ENCODE measurements at regions not wholly inside any gene's neighbourhood (a gene's known extent, or its start where the extent isn't known, plus 50 kb on each side); places are given as distances from the start of the nearest gene placed in this dataset.

DNA sequence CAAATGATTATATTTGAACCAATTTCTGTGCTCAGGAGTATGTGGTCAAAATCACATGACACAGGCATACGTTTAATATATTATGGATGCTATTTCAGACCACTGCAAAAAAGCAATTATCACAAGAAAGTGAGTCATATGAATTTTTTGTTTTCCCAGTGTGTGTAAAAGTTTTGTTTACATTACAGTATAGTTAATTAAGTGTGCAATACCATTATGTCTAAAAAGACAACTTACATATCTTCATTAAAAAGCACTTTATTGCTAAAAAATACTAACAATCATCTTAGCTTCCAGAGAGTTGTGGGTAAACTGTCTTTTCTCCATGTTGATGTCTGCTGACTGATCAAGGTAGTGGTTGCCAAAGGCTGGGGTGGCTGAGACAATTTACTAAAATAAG, 347.2 kb upstream of the PCDH9 start:
- no peaks in the 10 kb centered on the region for H3K4me1 ChIP-seq (ENCODE audit: control insufficient read depth, extremely low read depth, insufficient read depth, low read length)
- FAIRE-seq = no peak
- dilution Hi-C loops (cut with MboI; ENCODE audit: extremely low pct_ligation_motif_present, low sequenced_read_pairs) = no loop called here

DNA sequence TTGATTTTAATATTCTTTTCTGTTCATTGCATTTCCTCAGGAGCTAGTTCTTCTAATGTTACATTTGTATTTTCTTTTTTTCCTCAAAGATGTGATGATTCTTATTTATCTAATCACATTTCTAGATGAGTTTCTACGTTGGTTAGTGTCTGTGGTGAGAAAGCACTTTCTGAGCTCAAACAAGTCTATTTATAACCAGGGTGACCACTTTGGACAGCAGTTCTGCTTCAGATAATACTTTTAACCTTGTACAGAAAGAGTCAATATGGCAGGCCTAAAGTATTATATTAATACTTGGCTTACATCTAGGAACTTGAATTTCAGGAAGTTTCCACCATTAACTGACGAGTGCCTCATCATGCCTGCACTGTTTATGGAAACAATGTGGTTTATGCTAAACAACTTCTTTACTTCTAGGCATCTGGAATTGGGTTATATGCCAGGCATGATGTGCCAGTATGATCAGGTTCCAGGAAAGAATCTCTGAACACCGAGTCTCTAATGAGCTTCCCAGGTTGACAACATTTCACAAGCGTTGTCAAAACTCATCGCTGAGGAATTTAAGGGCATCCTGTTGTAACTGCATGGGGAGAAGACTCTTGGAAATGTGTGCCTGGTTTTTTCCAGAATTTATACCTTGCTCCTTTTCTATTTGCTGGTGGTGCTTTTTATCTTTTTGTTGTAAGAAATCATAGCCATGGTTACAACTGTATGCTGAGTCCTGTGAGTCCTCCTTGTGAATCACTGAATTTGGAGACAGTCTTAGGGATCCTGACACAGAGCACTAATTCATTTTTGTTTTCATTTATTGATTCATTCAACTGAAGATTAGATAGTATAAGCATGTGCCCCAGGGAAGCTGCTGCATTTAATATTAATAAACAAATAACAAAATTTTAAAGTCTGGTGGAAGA, 344.4 kb upstream of the PCDH9 start:
- no peaks in the 10 kb centered on the region for H3K79me2 ChIP-seq (ENCODE audit: control insufficient read depth, insufficient read depth, low read length)
- H3K36me3 ChIP-seq (ENCODE audit: control insufficient read depth in 2 of 2, extremely low read depth in 1 of 2, insufficient read depth in 2 of 2, low read length in 2 of 2) = no peaks in the 10 kb centered on the region
- no peak overlapping the region for H3K27ac ChIP-seq (ENCODE audit: control insufficient read depth, insufficient read depth, low read length)
- TF ChIP-seq, protein P1, sequence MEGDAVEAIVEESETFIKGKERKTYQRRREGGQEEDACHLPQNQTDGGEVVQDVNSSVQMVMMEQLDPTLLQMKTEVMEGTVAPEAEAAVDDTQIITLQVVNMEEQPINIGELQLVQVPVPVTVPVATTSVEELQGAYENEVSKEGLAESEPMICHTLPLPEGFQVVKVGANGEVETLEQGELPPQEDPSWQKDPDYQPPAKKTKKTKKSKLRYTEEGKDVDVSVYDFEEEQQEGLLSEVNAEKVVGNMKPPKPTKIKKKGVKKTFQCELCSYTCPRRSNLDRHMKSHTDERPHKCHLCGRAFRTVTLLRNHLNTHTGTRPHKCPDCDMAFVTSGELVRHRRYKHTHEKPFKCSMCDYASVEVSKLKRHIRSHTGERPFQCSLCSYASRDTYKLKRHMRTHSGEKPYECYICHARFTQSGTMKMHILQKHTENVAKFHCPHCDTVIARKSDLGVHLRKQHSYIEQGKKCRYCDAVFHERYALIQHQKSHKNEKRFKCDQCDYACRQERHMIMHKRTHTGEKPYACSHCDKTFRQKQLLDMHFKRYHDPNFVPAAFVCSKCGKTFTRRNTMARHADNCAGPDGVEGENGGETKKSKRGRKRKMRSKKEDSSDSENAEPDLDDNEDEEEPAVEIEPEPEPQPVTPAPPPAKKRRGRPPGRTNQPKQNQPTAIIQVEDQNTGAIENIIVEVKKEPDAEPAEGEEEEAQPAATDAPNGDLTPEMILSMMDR (optimal IDR thresholded peaks at IDR 0.05 in 1 of 3, IDR thresholded peaks at IDR 0.05 in 1 of 3, conservative IDR thresholded peaks at IDR 0.05 in 1 of 3; ENCODE audit: extremely low read depth in 1 of 3, insufficient read depth in 2 of 3, low read length in 3 of 3) = no peak
- TF ChIP-seq EZH2 (IDR thresholded peaks at IDR 0.05; ENCODE audit: low read length) = no peak
- FAIRE-seq (no peak), DNase-seq (ENCODE audit: low read depth, low spot score) (no peak)
- no peaks in the 10 kb centered on the region for H3K27me3 ChIP-seq (ENCODE audit: control insufficient read depth, extremely low read depth, insufficient read depth, low read length)
- dilution Hi-C loops (cut with MboI; ENCODE audit: extremely low pct_ligation_motif_present, low sequenced_read_pairs) = no loop called here
- H3K4me3 ChIP-seq (ENCODE audit: control insufficient read depth in 2 of 3, extremely low read depth in 1 of 3, insufficient read depth in 2 of 3, low read depth in 1 of 3, low read length in 3 of 3) = no peak overlapping the region
- H3K9me1 ChIP-seq (ENCODE audit: control insufficient read depth, extremely low read depth, insufficient read depth, low read length) = no peaks in the 10 kb centered on the region
- no peaks in the 10 kb centered on the region for H3K4me1 ChIP-seq (ENCODE audit: control insufficient read depth, extremely low read depth, insufficient read depth, low read length)
- no peaks in the 10 kb centered on the region for H3K9me3 ChIP-seq (ENCODE audit: control insufficient read depth, low read depth, low read length)
- no peak overlapping the region for H3K4me2 ChIP-seq (ENCODE audit: control insufficient read depth, extremely low read depth, insufficient read depth, low read depth, low read length)
- no peaks in the 10 kb centered on the region for H4K20me1 ChIP-seq (ENCODE audit: control insufficient read depth, extremely low read depth, insufficient read depth, low read length)
- no peak overlapping the region for H3K9ac ChIP-seq (ENCODE audit: control insufficient read depth, extremely low read depth, insufficient read depth, low read length)
- no peak overlapping the region for H2AFZ ChIP-seq (ENCODE audit: control insufficient read depth, low read length)

More for the DNA sequence above, 347.2 kb upstream of the PCDH9 start:
- no peaks in the 10 kb centered on the region for H4K20me1 ChIP-seq (ENCODE audit: control insufficient read depth, extremely low read depth, insufficient read depth, low read length)
- H3K9me3 ChIP-seq (ENCODE audit: control insufficient read depth, low read depth, low read length) = no peaks in the 10 kb centered on the region
- no peaks in the 10 kb centered on the region for H3K36me3 ChIP-seq (ENCODE audit: control insufficient read depth in 2 of 2, extremely low read depth in 1 of 2, insufficient read depth in 2 of 2, low read length in 2 of 2)
- H3K27me3 ChIP-seq (ENCODE audit: control insufficient read depth, extremely low read depth, insufficient read depth, low read length) = no peaks in the 10 kb centered on the region
- no peak overlapping the region for H3K4me2 ChIP-seq (ENCODE audit: control insufficient read depth, extremely low read depth, insufficient read depth, low read depth, low read length)
- no peak for DNase-seq (ENCODE audit: low read depth, low spot score)
- H3K79me2 ChIP-seq (ENCODE audit: control insufficient read depth, insufficient read depth, low read length) = no peaks in the 10 kb centered on the region
- H3K9me1 ChIP-seq (ENCODE audit: control insufficient read depth, extremely low read depth, insufficient read depth, low read length) = no peaks in the 10 kb centered on the region
- TF ChIP-seq, protein P1 (optimal IDR thresholded peaks at IDR 0.05 in 1 of 3, IDR thresholded peaks at IDR 0.05 in 1 of 3, conservative IDR thresholded peaks at IDR 0.05 in 1 of 3; ENCODE audit: extremely low read depth in 1 of 3, insufficient read depth in 2 of 3, low read length in 3 of 3) = no peak
- TF ChIP-seq EZH2 (IDR thresholded peaks at IDR 0.05; ENCODE audit: low read length) = no peak
- no peak overlapping the region for H3K9ac ChIP-seq (ENCODE audit: control insufficient read depth, extremely low read depth, insufficient read depth, low read length)
- H3K4me3 ChIP-seq (ENCODE audit: control insufficient read depth in 2 of 3, extremely low read depth in 1 of 3, insufficient read depth in 2 of 3, low read depth in 1 of 3, low read length in 3 of 3) = no peak overlapping the region
- no peak overlapping the region for H2AFZ ChIP-seq (ENCODE audit: control insufficient read depth, low read length)
- no peak overlapping the region for H3K27ac ChIP-seq (ENCODE audit: control insufficient read depth, insufficient read depth, low read length)

Data from keratinocyte (primary cell).